ENCODE measurements at regions not wholly inside any gene's neighbourhood (a gene's known extent, or its start where the extent isn't known, plus 50 kb on each side); places are given as distances from the start of the nearest gene placed in this dataset.

DNA sequence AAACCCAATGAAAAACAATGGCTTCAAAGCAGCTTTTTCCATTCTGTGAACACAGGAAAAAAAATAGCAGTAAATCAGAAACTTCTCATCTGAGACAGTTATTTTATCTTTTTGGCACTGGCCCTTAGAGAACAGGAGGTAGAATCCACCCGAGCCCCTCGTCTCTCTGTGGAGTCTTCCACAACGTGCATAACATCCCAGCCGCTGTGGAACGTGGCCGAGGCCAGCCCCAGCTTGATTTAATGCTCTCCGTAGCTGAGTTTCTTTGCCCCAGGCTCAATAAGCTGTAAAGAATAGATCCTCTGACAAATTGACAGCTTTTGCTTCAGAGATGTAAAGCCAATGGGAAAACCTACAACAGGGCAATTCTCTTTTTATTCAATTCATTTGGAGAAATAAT lies 107.9 kb upstream of the DAP start:
- Histone ChIP-seq H3K27ac (ENCODE audit: low read length) (no peak overlapping the region), H3K4me1 (ENCODE audit: control insufficient read depth, insufficient read depth, low read length) (no peaks in the 10 kb centered on the region), H3K4me3 (ENCODE audit: low read length) (no peak overlapping the region), H3K9me3 (ENCODE audit: control insufficient read depth, insufficient read depth, low read length) (no peaks in the 10 kb centered on the region), H3K27me3 (ENCODE audit: control insufficient read depth, insufficient read depth, low read length) (no peaks in the 10 kb centered on the region), H3K36me3 (ENCODE audit: control insufficient read depth, insufficient read depth, low read length) (no peaks in the 10 kb centered on the region)
- no peak for DNase-seq
- Mint-ChIP-seq H3K4me3 (no peak overlapping the region), H3K27me3 (ENCODE audit: low read depth in 2 of 2) (peaks cover 10 to 23% of the 10 kb centered on the region in 2 donors), H3K9me3 (no peaks in the 10 kb centered on the region), H3K27ac (no peak overlapping the region), H3K36me3 (no peaks in the 10 kb centered on the region), H3K4me1 (no peaks in the 10 kb centered on the region)
- no peak for ATAC-seq
- WGBS (ENCODE audit: insufficient coverage) = 90% methylated on average over 7 of the region's 7 CpGs
- intact Hi-C loops (cut with micrococcal nuclease) = loop anchor here (10.0 kb wide), 2 partner anchors 496 to 856 kb away; no protein-coding TSS in a partner anchor
- TF ChIP-seq, protein P1, sequence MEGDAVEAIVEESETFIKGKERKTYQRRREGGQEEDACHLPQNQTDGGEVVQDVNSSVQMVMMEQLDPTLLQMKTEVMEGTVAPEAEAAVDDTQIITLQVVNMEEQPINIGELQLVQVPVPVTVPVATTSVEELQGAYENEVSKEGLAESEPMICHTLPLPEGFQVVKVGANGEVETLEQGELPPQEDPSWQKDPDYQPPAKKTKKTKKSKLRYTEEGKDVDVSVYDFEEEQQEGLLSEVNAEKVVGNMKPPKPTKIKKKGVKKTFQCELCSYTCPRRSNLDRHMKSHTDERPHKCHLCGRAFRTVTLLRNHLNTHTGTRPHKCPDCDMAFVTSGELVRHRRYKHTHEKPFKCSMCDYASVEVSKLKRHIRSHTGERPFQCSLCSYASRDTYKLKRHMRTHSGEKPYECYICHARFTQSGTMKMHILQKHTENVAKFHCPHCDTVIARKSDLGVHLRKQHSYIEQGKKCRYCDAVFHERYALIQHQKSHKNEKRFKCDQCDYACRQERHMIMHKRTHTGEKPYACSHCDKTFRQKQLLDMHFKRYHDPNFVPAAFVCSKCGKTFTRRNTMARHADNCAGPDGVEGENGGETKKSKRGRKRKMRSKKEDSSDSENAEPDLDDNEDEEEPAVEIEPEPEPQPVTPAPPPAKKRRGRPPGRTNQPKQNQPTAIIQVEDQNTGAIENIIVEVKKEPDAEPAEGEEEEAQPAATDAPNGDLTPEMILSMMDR (IDR thresholded peaks at IDR 0.05) = no peak

DNA sequence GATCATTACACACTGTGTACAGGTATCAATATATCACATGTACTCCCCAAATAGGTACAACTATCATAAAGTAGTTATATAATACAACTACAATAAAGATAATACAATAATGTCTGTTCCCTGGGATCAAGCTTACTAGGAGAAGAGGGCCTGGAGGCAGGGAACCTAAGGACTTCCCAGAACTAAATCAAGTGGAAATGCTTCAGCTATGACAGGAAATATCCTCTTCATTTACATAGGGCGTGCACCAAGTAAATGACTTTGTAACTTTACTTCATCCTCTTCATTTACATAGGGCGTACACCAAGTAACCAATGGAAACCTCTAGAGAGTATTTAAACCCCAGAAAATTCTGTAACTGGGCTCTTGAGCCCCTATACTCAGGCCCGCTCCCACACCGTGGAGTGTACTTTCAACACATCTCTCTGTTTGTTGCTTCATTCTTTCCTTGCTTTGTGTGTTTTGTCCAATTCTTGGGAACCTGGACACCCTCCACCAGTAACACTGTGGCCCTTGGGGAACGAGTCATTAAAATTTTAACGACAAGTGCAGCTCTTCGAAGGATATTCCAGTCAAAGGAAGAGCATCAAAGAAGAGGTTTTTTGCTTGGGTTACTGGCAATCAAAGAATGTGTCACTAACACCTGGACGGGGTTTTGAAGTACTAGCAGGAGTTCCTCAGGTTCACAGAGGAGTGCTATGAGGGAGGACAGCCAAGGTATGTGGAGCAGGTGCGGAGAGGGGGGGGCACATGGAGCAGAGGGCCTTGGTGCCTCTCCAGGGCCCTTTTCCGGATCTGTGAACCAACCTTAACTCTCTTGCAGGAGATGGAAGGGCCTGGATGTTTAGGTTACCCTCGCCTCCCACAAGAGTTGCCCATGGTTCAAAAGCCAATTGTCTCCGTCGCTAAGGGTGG lies 106.6 kb upstream of the DAP start:
- Histone ChIP-seq H3K4me1 (ENCODE audit: control insufficient read depth, insufficient read depth, low read length) (no peaks in the 10 kb centered on the region), H3K27ac (ENCODE audit: low read length) (no peak overlapping the region), H3K4me3 (ENCODE audit: low read length) (no peak overlapping the region), H3K36me3 (ENCODE audit: control insufficient read depth, insufficient read depth, low read length) (no peaks in the 10 kb centered on the region), H3K27me3 (ENCODE audit: control insufficient read depth, insufficient read depth, low read length) (no peaks in the 10 kb centered on the region), H3K9me3 (ENCODE audit: control insufficient read depth, insufficient read depth, low read length) (no peaks in the 10 kb centered on the region)
- Mint-ChIP-seq H3K4me1 (peaks cover 0 to 4% of the 10 kb centered on the region in 2 donors), H3K4me3 (no peak overlapping the region), H3K27ac (no peak overlapping the region), H3K9me3 (no peaks in the 10 kb centered on the region), H3K36me3 (no peaks in the 10 kb centered on the region), H3K27me3 (ENCODE audit: low read depth in 2 of 2) (peaks cover 10 to 13% of the 10 kb centered on the region in 2 donors)
- ATAC-seq (no peak), DNase-seq (no peak)
- 89% methylated on average over 13 of the region's 13 CpGs for WGBS (ENCODE audit: insufficient coverage)
- TF ChIP-seq, protein P1 (IDR thresholded peaks at IDR 0.05) = no peak
- intact Hi-C loops (cut with micrococcal nuclease) = loop anchor here (10.0 kb wide), 2 partner anchors 497 to 857 kb away; no protein-coding TSS in a partner anchor

DNA sequence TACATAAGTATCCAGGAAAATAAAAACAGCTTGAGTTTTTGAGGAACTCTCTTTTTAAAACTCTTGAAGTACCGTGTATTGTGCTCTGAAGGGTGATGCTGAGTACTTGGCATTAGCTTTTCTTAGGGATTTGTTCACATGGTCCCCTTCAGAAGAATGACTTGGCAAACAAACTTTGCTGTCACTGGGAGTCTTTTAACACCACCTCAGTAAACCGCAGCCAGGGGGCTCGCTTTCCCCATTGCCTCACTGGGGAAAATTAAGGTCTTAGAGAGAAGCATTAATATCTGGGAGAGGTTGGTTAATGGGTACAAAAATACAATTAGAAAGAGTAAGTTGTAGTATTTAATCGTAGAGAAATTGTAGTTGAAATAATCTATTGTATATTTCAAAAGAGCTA lies 105.9 kb upstream of the DAP start:
- H3K9me3 ChIP-seq (ENCODE audit: control insufficient read depth, insufficient read depth, low read length) = no peaks in the 10 kb centered on the region
- no peaks in the 10 kb centered on the region for H3K36me3 ChIP-seq (ENCODE audit: control insufficient read depth, insufficient read depth, low read length)
- intact Hi-C loops (cut with micrococcal nuclease) = loop anchor here (10.0 kb wide), 2 partner anchors 498 to 858 kb away; no protein-coding TSS in a partner anchor
- TF ChIP-seq, protein P1 (IDR thresholded peaks at IDR 0.05) = no peak
- ATAC-seq (no peak), DNase-seq (no peak)
- H3K4me3 ChIP-seq (ENCODE audit: low read length) = no peak overlapping the region
- no peaks in the 10 kb centered on the region for H3K27me3 ChIP-seq (ENCODE audit: control insufficient read depth, insufficient read depth, low read length)
- no peak overlapping the region for H3K27ac ChIP-seq (ENCODE audit: low read length)
- WGBS (ENCODE audit: insufficient coverage) = 50% methylated on average over 3 of the region's 4 CpGs
- no peak overlapping the region for H3K4me3 Mint-ChIP-seq
- no peak overlapping the region for H3K27ac Mint-ChIP-seq
- H3K27me3 Mint-ChIP-seq (ENCODE audit: low read depth in 2 of 2) = peaks cover 8 to 13% of the 10 kb centered on the region in 2 donors
- no peaks in the 10 kb centered on the region for H3K36me3 Mint-ChIP-seq
- peaks cover 0 to 4% of the 10 kb centered on the region in 2 donors for H3K4me1 Mint-ChIP-seq
- no peaks in the 10 kb centered on the region for H3K9me3 Mint-ChIP-seq
- H3K4me1 ChIP-seq (ENCODE audit: control insufficient read depth, insufficient read depth, low read length) = no peaks in the 10 kb centered on the region
